ENCODE measurements at regions not wholly inside any gene's neighbourhood (a gene's known extent, or its start where the extent isn't known, plus 50 kb on each side); places are given as distances from the start of the nearest gene placed in this dataset.

- no peak for TF ChIP-seq CTCF (IDR thresholded peaks at IDR 0.05)
- H3K27ac ChIP-seq = no peak overlapping the region
- no peaks in the 10 kb centered on the region for H3K79me2 ChIP-seq
- no peak overlapping the region for H3K9ac ChIP-seq
- no peak overlapping the region for H2AFZ ChIP-seq
- no peaks in the 10 kb centered on the region for H3K4me1 ChIP-seq
- no peak overlapping the region for H3K4me3 ChIP-seq (ENCODE audit: low read depth, low read length)
- H3K27me3 ChIP-seq (ENCODE audit: control insufficient read depth, insufficient read depth, low read length) = no peaks in the 10 kb centered on the region
- H3K36me3 ChIP-seq (ENCODE audit: control insufficient read depth, insufficient read depth, low read length) = no peaks in the 10 kb centered on the region
- no peaks in the 10 kb centered on the region for H3K9me3 ChIP-seq (ENCODE audit: control insufficient read depth, low read length)
- H3K4me2 ChIP-seq (ENCODE audit: low read length) = no peak overlapping the region
Measured at GRCh38 chr7:17462131-17462631, 163.7 kb downstream of the AHR start.

GRCh38 chr7:17463511-17464085 lies 165.1 kb downstream of the AHR start:
- no peaks in the 10 kb centered on the region for H3K9me3 ChIP-seq (ENCODE audit: control insufficient read depth, low read length)
- H3K4me3 ChIP-seq (ENCODE audit: low read depth, low read length) = no peak overlapping the region
- H3K36me3 ChIP-seq (ENCODE audit: control insufficient read depth, insufficient read depth, low read length) = no peaks in the 10 kb centered on the region
- no peak for TF ChIP-seq CTCF (IDR thresholded peaks at IDR 0.05)
- no peak overlapping the region for H3K9ac ChIP-seq
- H3K27me3 ChIP-seq (ENCODE audit: control insufficient read depth, insufficient read depth, low read length) = no peaks in the 10 kb centered on the region
- no peak overlapping the region for H2AFZ ChIP-seq
- no peaks in the 10 kb centered on the region for H3K79me2 ChIP-seq
- H3K4me1 ChIP-seq = no peaks in the 10 kb centered on the region
- H3K27ac ChIP-seq = no peak overlapping the region
- H3K4me2 ChIP-seq (ENCODE audit: low read length) = no peak overlapping the region

- Histone ChIP-seq H3K36me3 (ENCODE audit: control insufficient read depth, insufficient read depth, low read length) (no peaks in the 10 kb centered on the region), H2AFZ (no peak overlapping the region), H3K9ac (no peak overlapping the region), H3K4me1 (no peaks in the 10 kb centered on the region), H3K9me3 (ENCODE audit: control insufficient read depth, low read length) (no peaks in the 10 kb centered on the region), H3K4me2 (ENCODE audit: low read length) (no peak overlapping the region), H3K79me2 (no peaks in the 10 kb centered on the region), H3K4me3 (ENCODE audit: low read depth, low read length) (no peak overlapping the region), H3K27ac (no peak overlapping the region), H3K27me3 (ENCODE audit: control insufficient read depth, insufficient read depth, low read length) (no peaks in the 10 kb centered on the region)
- no peak for TF ChIP-seq CTCF (IDR thresholded peaks at IDR 0.05)
Measured at GRCh38 chr7:17466216-17466615, 167.8 kb downstream of the AHR start.

- H3K4me1 ChIP-seq = no peaks in the 10 kb centered on the region
- H3K4me3 ChIP-seq (ENCODE audit: low read depth, low read length) = no peak overlapping the region
- H3K4me2 ChIP-seq (ENCODE audit: low read length) = no peak overlapping the region
- no peaks in the 10 kb centered on the region for H3K27me3 ChIP-seq (ENCODE audit: control insufficient read depth, insufficient read depth, low read length)
- TF ChIP-seq CTCF (IDR thresholded peaks at IDR 0.05) = no peak
- H3K9ac ChIP-seq = no peak overlapping the region
- no peaks in the 10 kb centered on the region for H3K9me3 ChIP-seq (ENCODE audit: control insufficient read depth, low read length)
- H3K36me3 ChIP-seq (ENCODE audit: control insufficient read depth, insufficient read depth, low read length) = no peaks in the 10 kb centered on the region
- no peak overlapping the region for H3K27ac ChIP-seq
- no peaks in the 10 kb centered on the region for H3K79me2 ChIP-seq
- H2AFZ ChIP-seq = no peak overlapping the region
Measured at GRCh38 chr7:17467386-17467945, 169.0 kb downstream of the AHR start.

- no peaks in the 10 kb centered on the region for H3K4me1 ChIP-seq
- H2AFZ ChIP-seq = no peak overlapping the region
- H3K36me3 ChIP-seq (ENCODE audit: control insufficient read depth, insufficient read depth, low read length) = no peaks in the 10 kb centered on the region
- H3K9me3 ChIP-seq (ENCODE audit: control insufficient read depth, low read length) = no peaks in the 10 kb centered on the region
- H3K27me3 ChIP-seq (ENCODE audit: control insufficient read depth, insufficient read depth, low read length) = no peaks in the 10 kb centered on the region
- H3K4me2 ChIP-seq (ENCODE audit: low read length) = no peak overlapping the region
- H3K27ac ChIP-seq = no peak overlapping the region
- no peak overlapping the region for H3K4me3 ChIP-seq (ENCODE audit: low read depth, low read length)
- H3K9ac ChIP-seq = no peak overlapping the region
- H3K79me2 ChIP-seq = no peaks in the 10 kb centered on the region
- no peak for TF ChIP-seq CTCF (IDR thresholded peaks at IDR 0.05)
Measured at GRCh38 chr7:17471325-17471724, 172.9 kb downstream of the AHR start.
